SK-N-SH treated with all-trans-retinoic acid at 6 μM for 48 hours (cell line): ENCODE measurements at regions not wholly inside any gene's neighbourhood (a gene's known extent, or its start where the extent isn't known, plus 50 kb on each side); places are given as distances from the start of the nearest gene placed in this dataset.

Experiments used
- ATAC-seq: fragments of 200-7000 bp; cut with Tn5 transposase; 3 replicates; pipeline ENCODE4 v1.9.1; 2020; ENCODE audit warnings: mild to moderate bottlenecking, moderate library complexity
- ARNTL ChIP-seq: fragments of 450-650 bp; formaldehyde crosslinking; IDR thresholded peaks from 2 replicates; pipeline ENCODE4 v1.5.0; 2020; ENCODE audit warnings: low read depth, mild to moderate bottlenecking, moderate library complexity, borderline replicate concordance
- BACH2 ChIP-seq: fragments of 250-450 bp; sonication (Bioruptor Pico); IDR thresholded peaks from 2 replicates; pipeline ENCODE4 v1.9.0; 2021; ENCODE audit warnings: mild to moderate bottlenecking, borderline replicate concordance
- CREB5 ChIP-seq: fragments of 250-450 bp; sonication (Bioruptor Pico); IDR thresholded peaks from 2 replicates; pipeline ENCODE4 v1.5.1; 2020; ENCODE audit warnings: low read depth, mild to moderate bottlenecking, moderate library complexity
- CSDC2 ChIP-seq: fragments of 250-450 bp; sonication (Bioruptor Pico); IDR thresholded peaks from 2 replicates; pipeline ENCODE4 v1.5.0; 2020; ENCODE audit warnings: mild to moderate bottlenecking, moderate library complexity
- ESRRG ChIP-seq: fragments of 250-450 bp; sonication (Bioruptor Pico); IDR thresholded peaks from 2 replicates; pipeline ENCODE4 v1.6.1; 2021; ENCODE audit warnings: mild to moderate bottlenecking
- GLIS3 ChIP-seq: fragments of 250-450 bp; sonication (Bioruptor Pico); IDR thresholded peaks from 2 replicates; pipeline ENCODE4 v1.5.0; 2020; ENCODE audit warnings: mild to moderate bottlenecking, moderate library complexity
- ISL1 ChIP-seq: fragments of 250-450 bp; sonication (Bioruptor Pico); IDR thresholded peaks from 2 replicates; pipeline ENCODE4 v2.1.2; 2022; ENCODE audit warnings: mild to moderate bottlenecking, moderate library complexity
- OSR1 ChIP-seq: fragments of 250-450 bp; sonication (Bioruptor Pico); IDR thresholded peaks from 2 replicates; pipeline ENCODE4 v1.8.0; 2022; ENCODE audit warnings: moderate library complexity, mild to moderate bottlenecking, inconsistent platforms
- PATZ1 ChIP-seq: fragments of 250-450 bp; sonication (Bioruptor Pico); IDR thresholded peaks from 2 replicates; pipeline ENCODE4 v1.8.0; 2020; ENCODE audit warnings: mild to moderate bottlenecking, moderate library complexity, borderline replicate concordance
- POU6F1 ChIP-seq: fragments of 250-450 bp; sonication (Bioruptor Pico); IDR thresholded peaks from 2 replicates; pipeline ENCODE4 v1.8.0; 2021; ENCODE audit warnings: low read depth, mild to moderate bottlenecking, moderate library complexity, borderline replicate concordance
- PPARA ChIP-seq: fragments of 250-450 bp; sonication (Bioruptor Pico); IDR thresholded peaks from 2 replicates; pipeline ENCODE4 v1.5.0; 2020; ENCODE audit warnings: mild to moderate bottlenecking, borderline replicate concordance
- RARB ChIP-seq: fragments of 250-450 bp; sonication (Bioruptor Pico); IDR thresholded peaks from 2 replicates; pipeline ENCODE4 v1.8.0; 2021; ENCODE audit warnings: mild to moderate bottlenecking, moderate library complexity
- SNAI2 ChIP-seq: fragments of 250-450 bp; sonication (Bioruptor Pico); IDR thresholded peaks from 2 replicates; pipeline ENCODE4 v1.5.0; 2020; ENCODE audit warnings: mild to moderate bottlenecking, moderate library complexity
- TOX ChIP-seq: fragments of 250-450 bp; sonication (Bioruptor Pico); IDR thresholded peaks from 2 replicates; pipeline ENCODE4 v1.8.0; 2021; ENCODE audit warnings: mild to moderate bottlenecking, moderate library complexity, borderline replicate concordance
- ZC3H10 ChIP-seq: fragments of 250-450 bp; sonication (Bioruptor Pico); IDR thresholded peaks from 2 replicates; pipeline ENCODE4 v1.5.1; 2021; ENCODE audit warnings: mild to moderate bottlenecking, moderate library complexity
- ZFP3 ChIP-seq: fragments of 250-450 bp; sonication (Bioruptor Pico); IDR thresholded peaks from 2 replicates; pipeline ENCODE4 v1.5.0; 2020; ENCODE audit warnings: mild to moderate bottlenecking, moderate library complexity
- ZFP30 ChIP-seq: fragments of 450-650 bp; formaldehyde crosslinking; IDR thresholded peaks from 2 replicates; pipeline ENCODE4 v1.5.0; 2022; ENCODE audit warnings: mild to moderate bottlenecking, moderate library complexity
- ZNF565 ChIP-seq: fragments of 450-650 bp; formaldehyde crosslinking; conservative IDR thresholded peaks from 2 replicates; pipeline ENCODE4 v1.5.0; 2020; ENCODE audit warnings: low read depth, mild to moderate bottlenecking, moderate library complexity
- ZNF70 ChIP-seq: fragments of 450-650 bp; formaldehyde crosslinking; IDR thresholded peaks from 2 replicates; pipeline ENCODE4 v1.5.0; 2020; ENCODE audit warnings: mild to moderate bottlenecking, moderate library complexity
- ZNF8 ChIP-seq: fragments of 450-650 bp; formaldehyde crosslinking; IDR thresholded peaks from 2 replicates; pipeline ENCODE4 v1.5.0; 2020; ENCODE audit warnings: mild to moderate bottlenecking, moderate library complexity
- TF ChIP-seq, protein P1 (sequence below): fragments of 250-450 bp; sonication (Bioruptor Pico); IDR thresholded peaks from 2 replicates; pipeline ENCODE4 v1.5.1; 2021; ENCODE audit warnings: mild to moderate bottlenecking, moderate library complexity
- TF ChIP-seq, protein P2 (sequence below): fragments of 250-450 bp; sonication (Bioruptor Pico); IDR thresholded peaks from 2 replicates; pipeline ENCODE4 v1.5.0; 2020; ENCODE audit warnings: mild to moderate bottlenecking, moderate library complexity

- TF ChIP-seq ARNTL (CRISPR knock-in tag), result no peak
- no peak for TF ChIP-seq SNAI2
- ATAC-seq, result no peak
Measured at GRCh38 chr13:48780713-48781341, 127.1 kb downstream of the CYSLTR2 start.

DNA sequence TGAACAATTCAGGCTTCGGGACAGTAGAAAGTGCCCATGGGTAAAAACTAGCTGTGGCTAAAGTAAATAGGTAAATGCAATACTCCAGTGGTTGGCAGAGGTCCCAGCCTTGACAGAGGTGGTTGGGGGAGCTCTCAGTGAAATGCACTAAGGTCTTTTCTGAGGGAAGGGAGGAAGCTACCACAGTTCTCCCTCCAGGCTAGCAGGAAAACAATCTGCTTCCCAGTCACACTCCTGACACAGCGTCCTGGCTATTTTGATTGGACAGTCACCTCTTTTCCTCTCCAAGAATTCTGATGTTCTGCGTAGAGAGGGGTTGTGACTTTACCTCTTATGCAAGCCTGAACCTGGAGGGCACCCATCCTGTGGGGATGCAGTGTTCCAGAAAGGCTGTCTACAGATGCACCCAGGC lies 128.7 kb downstream of the CYSLTR2 start:
- ATAC-seq, result no peak
- TF ChIP-seq CSDC2 (CRISPR knock-in tag) (no peak), ZNF70 (no peak), SNAI2 (no peak), ZNF8 (CRISPR knock-in tag) (no peak), ESRRG (CRISPR knock-in tag) (no peak), ZC3H10 (CRISPR knock-in tag) (no peak), PPARA (CRISPR knock-in tag) (no peak), RARB (CRISPR knock-in tag) (no peak), BACH2 (no peak), GLIS3 (CRISPR knock-in tag) (no peak), ARNTL (CRISPR knock-in tag) (no peak)
- TF ChIP-seq, protein P1, sequence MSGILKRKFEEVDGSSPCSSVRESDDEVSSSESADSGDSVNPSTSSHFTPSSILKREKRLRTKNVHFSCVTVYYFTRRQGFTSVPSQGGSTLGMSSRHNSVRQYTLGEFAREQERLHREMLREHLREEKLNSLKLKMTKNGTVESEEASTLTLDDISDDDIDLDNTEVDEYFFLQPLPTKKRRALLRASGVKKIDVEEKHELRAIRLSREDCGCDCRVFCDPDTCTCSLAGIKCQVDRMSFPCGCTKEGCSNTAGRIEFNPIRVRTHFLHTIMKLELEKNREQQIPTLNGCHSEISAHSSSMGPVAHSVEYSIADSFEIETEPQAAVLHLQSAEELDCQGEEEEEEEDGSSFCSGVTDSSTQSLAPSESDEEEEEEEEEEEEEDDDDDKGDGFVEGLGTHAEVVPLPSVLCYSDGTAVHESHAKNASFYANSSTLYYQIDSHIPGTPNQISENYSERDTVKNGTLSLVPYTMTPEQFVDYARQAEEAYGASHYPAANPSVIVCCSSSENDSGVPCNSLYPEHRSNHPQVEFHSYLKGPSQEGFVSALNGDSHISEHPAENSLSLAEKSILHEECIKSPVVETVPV (CRISPR knock-in tag), result no peak

- TF ChIP-seq RARB (CRISPR knock-in tag) (no peak), ZNF8 (CRISPR knock-in tag) (no peak), CSDC2 (CRISPR knock-in tag) (no peak), ISL1 (CRISPR knock-in tag) (no peak), POU6F1 (no peak), BACH2 (no peak), ZNF565 (CRISPR knock-in tag) (no peak), TOX (CRISPR knock-in tag) (no peak), ZFP30 (CRISPR knock-in tag) (no peak), CREB5 (no peak)
- TF ChIP-seq, protein P2, sequence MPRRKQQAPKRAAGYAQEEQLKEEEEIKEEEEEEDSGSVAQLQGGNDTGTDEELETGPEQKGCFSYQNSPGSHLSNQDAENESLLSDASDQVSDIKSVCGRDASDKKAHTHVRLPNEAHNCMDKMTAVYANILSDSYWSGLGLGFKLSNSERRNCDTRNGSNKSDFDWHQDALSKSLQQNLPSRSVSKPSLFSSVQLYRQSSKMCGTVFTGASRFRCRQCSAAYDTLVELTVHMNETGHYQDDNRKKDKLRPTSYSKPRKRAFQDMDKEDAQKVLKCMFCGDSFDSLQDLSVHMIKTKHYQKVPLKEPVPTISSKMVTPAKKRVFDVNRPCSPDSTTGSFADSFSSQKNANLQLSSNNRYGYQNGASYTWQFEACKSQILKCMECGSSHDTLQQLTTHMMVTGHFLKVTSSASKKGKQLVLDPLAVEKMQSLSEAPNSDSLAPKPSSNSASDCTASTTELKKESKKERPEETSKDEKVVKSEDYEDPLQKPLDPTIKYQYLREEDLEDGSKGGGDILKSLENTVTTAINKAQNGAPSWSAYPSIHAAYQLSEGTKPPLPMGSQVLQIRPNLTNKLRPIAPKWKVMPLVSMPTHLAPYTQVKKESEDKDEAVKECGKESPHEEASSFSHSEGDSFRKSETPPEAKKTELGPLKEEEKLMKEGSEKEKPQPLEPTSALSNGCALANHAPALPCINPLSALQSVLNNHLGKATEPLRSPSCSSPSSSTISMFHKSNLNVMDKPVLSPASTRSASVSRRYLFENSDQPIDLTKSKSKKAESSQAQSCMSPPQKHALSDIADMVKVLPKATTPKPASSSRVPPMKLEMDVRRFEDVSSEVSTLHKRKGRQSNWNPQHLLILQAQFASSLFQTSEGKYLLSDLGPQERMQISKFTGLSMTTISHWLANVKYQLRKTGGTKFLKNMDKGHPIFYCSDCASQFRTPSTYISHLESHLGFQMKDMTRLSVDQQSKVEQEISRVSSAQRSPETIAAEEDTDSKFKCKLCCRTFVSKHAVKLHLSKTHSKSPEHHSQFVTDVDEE (CRISPR knock-in tag), result no peak
- no peak for ATAC-seq
Measured at GRCh38 chr13:48783181-48783630, 129.5 kb downstream of the CYSLTR2 start.

- no peak for ATAC-seq
- TF ChIP-seq POU6F1 (no peak), ZNF565 (CRISPR knock-in tag) (no peak), ZC3H10 (CRISPR knock-in tag) (no peak), TOX (CRISPR knock-in tag) (no peak), CSDC2 (CRISPR knock-in tag) (no peak), ESRRG (CRISPR knock-in tag) (no peak), ZFP30 (CRISPR knock-in tag) (no peak), PATZ1 (CRISPR knock-in tag) (no peak), RARB (CRISPR knock-in tag) (no peak), ARNTL (CRISPR knock-in tag) (no peak), BACH2 (no peak), ISL1 (CRISPR knock-in tag) (no peak), PPARA (CRISPR knock-in tag) (no peak), SNAI2 (no peak), ZFP3 (CRISPR knock-in tag) (no peak), OSR1 (CRISPR knock-in tag) (no peak), ZNF8 (CRISPR knock-in tag) (no peak)
- TF ChIP-seq, protein P1 (CRISPR knock-in tag), result no peak
Measured at GRCh38 chr13:48783695-48784230, 130.0 kb downstream of the CYSLTR2 start.
